ENCODE measurements at regions not wholly inside any gene's neighbourhood (a gene's known extent, or its start where the extent isn't known, plus 50 kb on each side); places are given as distances from the start of the nearest gene placed in this dataset.

DNA sequence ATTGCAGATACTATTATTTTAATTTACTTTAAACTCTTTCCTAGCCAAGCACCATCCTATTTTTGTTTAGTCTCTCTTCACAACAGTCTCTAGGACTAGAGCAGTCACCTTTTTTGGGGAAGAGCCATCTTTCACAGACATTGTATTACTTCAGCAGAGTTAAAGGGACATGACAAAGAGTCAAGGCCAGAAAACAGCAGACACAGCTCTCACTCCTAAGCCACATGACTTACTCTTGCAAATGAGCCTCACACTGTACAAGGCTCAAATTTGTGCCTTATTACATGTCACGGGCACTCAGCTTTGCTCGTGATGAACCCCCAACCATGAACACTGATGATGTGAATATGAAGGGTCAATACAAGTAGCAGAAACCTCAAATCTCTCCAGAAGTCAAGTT lies 104.3 kb downstream of the ZNF608 start:
- no peak for TF ChIP-seq POLR2AphosphoS5 (IDR thresholded peaks at IDR 0.05)
- no peak for TF ChIP-seq CTCF (IDR thresholded peaks at IDR 0.05)
- TF ChIP-seq POLR2A (IDR thresholded peaks at IDR 0.05), result no peak
- no peak for TF ChIP-seq EP300 (IDR thresholded peaks at IDR 0.05)
- 89 to 100% (median 91%) methylated on average over 2 of the region's 2 CpGs for WGBS, 5 donors
- H3K36me3 ChIP-seq, result peaks cover 5 to 54% (median 38%) of the 10 kb centered on the region in 4 donors
- H3K4me1 ChIP-seq, result peaks cover 0 to 11% (median 4%) of the 10 kb centered on the region in 4 donors
- H3K4me3 ChIP-seq, result no peak overlapping the region
- no peak for DNase-seq
- H3K9me3 ChIP-seq, result no peaks in the 10 kb centered on the region
- no peak overlapping the region for H3K27ac ChIP-seq
- peaks cover 0 to 3% (median 0%) of the 10 kb centered on the region in 3 donors for H3K27me3 ChIP-seq
- intact Hi-C loops (cut with DNase I; ENCODE audit: low total_unique reads), result no loop called here

DNA sequence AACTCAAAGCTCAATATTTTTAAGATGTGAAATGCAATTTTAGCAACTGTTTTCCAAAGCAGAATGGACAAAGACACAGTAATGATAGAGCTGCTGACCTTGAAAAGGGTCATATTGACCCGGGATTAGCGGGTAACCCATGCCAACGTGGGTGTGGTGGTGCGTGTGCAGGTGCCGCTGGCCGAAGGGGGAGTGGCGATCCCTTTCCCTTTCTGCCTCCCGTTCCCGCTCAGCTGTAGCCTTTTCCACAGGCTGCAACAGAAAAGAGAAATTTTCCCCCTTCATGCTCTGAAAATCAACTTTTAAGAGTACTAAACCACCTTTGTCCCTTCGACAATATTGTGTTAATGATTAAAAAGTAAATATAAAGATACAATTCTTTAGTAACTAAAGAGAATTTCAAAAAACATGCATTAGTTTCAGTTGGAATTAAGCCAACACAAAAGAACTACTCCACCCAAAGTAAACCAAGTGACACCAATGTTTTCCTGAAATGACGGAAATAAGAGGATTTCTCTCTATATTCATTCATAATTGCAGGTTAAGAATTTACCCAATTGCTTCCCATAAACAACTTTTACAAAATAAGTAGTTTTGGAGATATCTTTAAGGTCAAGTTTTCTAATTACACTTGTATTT lies 105.2 kb downstream of the ZNF608 start:
- no peak overlapping the region for H3K4me3 ChIP-seq
- H3K27me3 ChIP-seq, result peaks cover 0 to 3% (median 0%) of the 10 kb centered on the region in 3 donors
- H3K27ac ChIP-seq, result peak overlapping the region in 2 of 5 donors; percentile 32 to 40
- no peak for TF ChIP-seq EP300 (IDR thresholded peaks at IDR 0.05)
- TF ChIP-seq POLR2AphosphoS5 (IDR thresholded peaks at IDR 0.05), result no peak
- no peak for TF ChIP-seq POLR2A (IDR thresholded peaks at IDR 0.05)
- TF ChIP-seq CTCF (IDR thresholded peaks at IDR 0.05), result no peak
- intact Hi-C loops (cut with DNase I; ENCODE audit: low total_unique reads), result no loop called here
- H3K36me3 ChIP-seq, result peaks cover 5 to 48% (median 36%) of the 10 kb centered on the region in 4 donors
- DNase-seq, result peak; percentile 50 to 87
- no peaks in the 10 kb centered on the region for H3K9me3 ChIP-seq
- WGBS, 5 donors, result 32 to 60% (median 47%) methylated on average over 11 of the region's 11 CpGs
- H3K4me1 ChIP-seq, result peaks cover 0 to 11% (median 4%) of the 10 kb centered on the region in 4 donors

GRCh38 chr5:124639095-124639665 lies 107.3 kb downstream of the ZNF608 start:
- TF ChIP-seq POLR2A (IDR thresholded peaks at IDR 0.05) (no peak), POLR2AphosphoS5 (IDR thresholded peaks at IDR 0.05) (no peak), EP300 (IDR thresholded peaks at IDR 0.05) (no peak), CTCF (IDR thresholded peaks at IDR 0.05) (no peak)
- Histone ChIP-seq H3K27me3 (no peaks in the 10 kb centered on the region), H3K27ac (no peak overlapping the region), H3K4me1 (peaks cover 5 to 24% (median 9%) of the 10 kb centered on the region in 4 donors), H3K9me3 (no peaks in the 10 kb centered on the region), H3K36me3 (peaks cover 5 to 46% (median 35%) of the 10 kb centered on the region in 4 donors), H3K4me3 (no peak overlapping the region)
- no peak for DNase-seq
- 79 to 87% (median 82%) methylated on average over 4 of the region's 4 CpGs for WGBS, 5 donors
- intact Hi-C loops (cut with DNase I; ENCODE audit: low total_unique reads), result no loop called here

DNA sequence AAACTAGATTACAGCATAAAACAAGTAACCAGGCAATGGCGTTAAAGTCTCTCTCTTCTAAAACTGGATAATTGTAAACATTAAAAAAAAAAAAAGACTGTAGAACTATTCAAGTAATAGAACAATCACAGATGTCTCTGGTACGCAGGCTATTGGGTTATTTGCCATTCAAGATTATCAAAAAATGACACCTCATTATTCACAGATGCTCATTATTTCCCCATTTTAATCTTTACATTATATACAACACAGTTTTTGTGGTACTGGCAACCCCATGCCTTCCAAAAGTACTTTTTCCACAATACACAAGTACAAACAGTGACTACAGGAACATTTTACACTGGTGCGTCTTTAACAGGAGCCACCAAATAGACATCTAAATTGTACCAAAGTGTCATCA lies 109.4 kb downstream of the ZNF608 start:
- Histone ChIP-seq H3K4me3 (no peak overlapping the region), H3K27me3 (no peaks in the 10 kb centered on the region), H3K9me3 (no peaks in the 10 kb centered on the region), H3K36me3 (peaks cover 0 to 33% (median 26%) of the 10 kb centered on the region in 4 donors), H3K27ac (no peak overlapping the region), H3K4me1 (peaks cover 4 to 24% (median 11%) of the 10 kb centered on the region in 4 donors)
- no peak for DNase-seq
- intact Hi-C loops (cut with DNase I; ENCODE audit: low total_unique reads), result no loop called here
- TF ChIP-seq POLR2AphosphoS5 (IDR thresholded peaks at IDR 0.05) (no peak), EP300 (IDR thresholded peaks at IDR 0.05) (no peak)
- WGBS, 5 donors, result 94 to 99% (median 95%) methylated on average over 3 of the region's 3 CpGs

All from stomach (tissue), 8 donors.